ENCODE measurements at regions not wholly inside any gene's neighbourhood (a gene's known extent, or its start where the extent isn't known, plus 50 kb on each side); places are given as distances from the start of the nearest gene placed in this dataset.

- TF ChIP-seq ZNF462 (CRISPR knock-in tag; IDR thresholded peaks at IDR 0.05) = no peak
These were observed 368.3 kb upstream of the ST8SIA4 start (continued) for GRCh38 chr5:101271416-101271815.

DNA sequence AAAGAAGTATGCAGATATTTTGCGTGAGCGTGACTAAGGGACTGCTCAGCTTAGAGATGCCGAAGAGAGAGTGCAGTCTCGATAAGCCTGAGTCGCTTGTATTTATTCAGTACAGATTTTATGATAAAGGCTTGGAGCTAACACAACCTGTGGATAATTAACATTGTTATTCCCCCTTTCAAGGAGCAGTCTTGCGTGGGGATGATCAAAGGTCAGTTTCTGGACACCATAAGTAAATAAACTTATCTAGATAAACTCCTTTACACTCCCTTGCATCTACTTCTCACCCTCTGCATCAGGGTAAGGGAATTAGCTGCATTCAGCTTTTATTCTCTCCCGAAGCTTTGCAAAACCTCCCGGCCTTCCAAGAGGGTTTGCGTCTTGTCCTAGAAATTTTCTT, 357.8 kb upstream of the ST8SIA4 start:
- Mint-ChIP-seq H3K9me3 (peaks cover 29% of the 10 kb centered on the region), H3K27me3 (ENCODE audit: insufficient read depth, low read depth, poor library complexity) (no peaks in the 10 kb centered on the region), H3K4me3 (no peak overlapping the region), H3K27ac (no peak overlapping the region), H3K36me3 (ENCODE audit: low read depth) (peaks cover 11% of the 10 kb centered on the region; the same call in 2 of the 3 replicates), H3K4me1 (no peaks in the 10 kb centered on the region)
- Histone ChIP-seq H3K36me3 (ENCODE audit: insufficient read depth) (no peaks in the 10 kb centered on the region), H3K27me3 (ENCODE audit: insufficient read depth) (no peaks in the 10 kb centered on the region), H3K79me2 (replicated peaks; ENCODE audit: insufficient read depth) (no peaks in the 10 kb centered on the region), H3K9me2 (ENCODE audit: insufficient read depth) (0 out of 2 replicates have a peak, but pooled peaks cover 6% of the 10 kb centered on the region), H3F3A (replicated peaks; ENCODE audit: low read depth) (no peaks in the 10 kb centered on the region), H4K20me1 (replicated peaks; ENCODE audit: insufficient read depth) (no peaks in the 10 kb centered on the region), H3K27ac (ENCODE audit: low read depth) (no peak overlapping the region), H3K4me3 (no peak overlapping the region), H3K4me1 (ENCODE audit: insufficient read depth) (no peaks in the 10 kb centered on the region), H3K4me2 (no peak overlapping the region), H2AFZ (no peak overlapping the region)
- ATAC-seq (no peak), DNase-seq (ENCODE audit: low spot score) (no peak)
- TF ChIP-seq ZNF114 (CRISPR knock-in tag; IDR thresholded peaks at IDR 0.05) (no peak), ZNF331 (CRISPR knock-in tag; IDR thresholded peaks at IDR 0.05; ENCODE audit: low read depth) (no peak), REST (IDR thresholded peaks at IDR 0.05; ENCODE audit: unreplicated experiment) (no peak), STAT1 (IDR thresholded peaks at IDR 0.05; ENCODE audit: unreplicated experiment) (no peak), NANOG (IDR thresholded peaks at IDR 0.05; ENCODE audit: borderline replicate concordance) (no peak), EZH2 (IDR thresholded peaks at IDR 0.05; ENCODE audit: low read depth, unreplicated experiment) (no peak)
